Transverse colon (tissue), 4 donors: ENCODE measurements at regions not wholly inside any gene's neighbourhood (a gene's known extent, or its start where the extent isn't known, plus 50 kb on each side); places are given as distances from the start of the nearest gene placed in this dataset.
A peak's percentile ranks its signal among the peaks of the same experiment; 100 is the strongest.
"Not testable (repeated sequence)": the region's sequence is repeated elsewhere in the genome, so short reads cannot be mapped to it uniquely, and the experiment has no call there.

Source experiments
- DNase-seq: peaks from one replicate; pipeline ENCODE4 v3.0.0-alpha.2; 2019
- H3K27ac ChIP-seq, 4 donors: fragments of 200-600 bp; sonication (generic); 2 replicates each; pipeline ENCODE4 v1.5.1; 2016 to 2018; ENCODE audit warnings: inconsistent platforms in 4 of 4
- H3K27me3 ChIP-seq: fragments of 200-600 bp; sonication (generic); 2 replicates; pipeline ENCODE4 v1.5.1; 2017; ENCODE audit warnings: inconsistent platforms
- H3K36me3 ChIP-seq, 4 donors: fragments of 200-600 bp; sonication (generic); 2 replicates each; pipeline ENCODE4 v1.5.1; 2017 to 2019; ENCODE audit warnings: inconsistent platforms in 4 of 4
- H3K4me1 ChIP-seq, 4 donors: fragments of 200-600 bp; sonication (generic); 2 replicates each; pipeline ENCODE4 v1.5.1; 2017 to 2020; ENCODE audit warnings: inconsistent platforms in 4 of 4
- H3K4me3 ChIP-seq, 4 donors: fragments of 200-600 bp; sonication (generic); 1 replicate in 1 of 4; 2 replicates in 3 of 4; pipeline versions ENCODE4 v1.5.1 to v1.6.1; 2017 to 2019; ENCODE audit warnings: inconsistent platforms in 4 of 4
- H3K9me3 ChIP-seq, 2 donors: fragments of 200-600 bp; sonication (generic); 2 replicates each; pipeline ENCODE4 v1.5.1; 2017 to 2019; ENCODE audit warnings: inconsistent platforms in 2 of 2
- CTCF ChIP-seq, 5 experiments: fragments of 200-600 bp in 3 of 5; fragments of 450-650 bp in 2 of 5; sonication (generic) in 3 of 5; IDR thresholded peaks; 1 replicate in 2 of 5; 2 replicates in 3 of 5; pipeline ENCODE4 v1.5.1; 2016 to 2017; ENCODE audit warnings: antibody characterized with exemption in 5 of 5, inconsistent platforms in 3 of 5, mild to moderate bottlenecking in 2 of 5, moderate library complexity in 1 of 5
- POLR2A ChIP-seq: fragments of 450-650 bp; IDR thresholded peaks from one replicate; pipeline ENCODE4 v1.6.1; 2016; ENCODE audit warnings: antibody characterized with exemption, mild to moderate bottlenecking, moderate library complexity
- WGBS, 2 donors: methylation state at CpG; one replicate each; pipeline ENCODE4 v1.1.5; 2018; ENCODE audit warnings: low coverage in 1 of 2; 5-methylcytosine and 5-hydroxymethylcytosine counted together
- in situ Hi-C, 4 donors: fragments of 200-750 bp; cut with MboI; loops; one replicate each; pipeline versions ENCODE4 v1.15.0 to v1.15.1; 2017; ENCODE audit warnings: low sequenced_read_pairs in 3 of 4, low pct_ligation_motif_present in 1 of 4, low pct_unique_long_range_greater_than_20kb in 1 of 4
- intact Hi-C: fragments of 100-400 bp; cut with DNase I; formaldehyde crosslinking; loops from one replicate; pipeline ENCODE4 v1.15.1; 2023; ENCODE audit warnings: low total_unique reads

- DNase-seq, result no peak
- in situ Hi-C loops, result no loop called here
- no peaks in the 10 kb centered on the region for H3K4me1 ChIP-seq
- H3K27ac ChIP-seq, result peak overlapping the region in 1 of 4 donors; percentile 78
- 70 to 76% methylated on average over 23 to 39 of the region's 39 CpGs for WGBS, 2 donors
- H3K9me3 ChIP-seq, result peaks cover 0 to 9% of the 10 kb centered on the region in 2 donors
- H3K4me3 ChIP-seq, result peak overlapping the region in 1 of 4 donors; percentile 66
- TF ChIP-seq POLR2A (peak; percentile 35), CTCF (IDR thresholded peaks at IDR 0.05) (no peak)
- no peaks in the 10 kb centered on the region for H3K36me3 ChIP-seq
- no peaks in the 10 kb centered on the region for H3K27me3 ChIP-seq
- intact Hi-C loops, result no loop called here
Measured at GRCh38 chr20:29497261-29497671, 1760.2 kb upstream of the DEFB115 start.

- Histone ChIP-seq H3K4me3 (peak overlapping the region in 1 of 4 donors; percentile 66), H3K27ac (peak overlapping the region in 1 of 4 donors; percentile 78)
- H3K4me1 ChIP-seq, in situ Hi-C loops, H3K9me3 ChIP-seq, DNase-seq, H3K36me3 ChIP-seq, H3K27me3 ChIP-seq, intact Hi-C loops: not testable (repeated sequence)
- 65 to 72% methylated on average over 18 of the region's 18 CpGs for WGBS, 2 donors
Measured at GRCh38 chr20:29497684-29498083, 1759.8 kb upstream of the DEFB115 start.

- H3K9me3 ChIP-seq, DNase-seq, in situ Hi-C loops, intact Hi-C loops, H3K4me3 ChIP-seq, H3K36me3 ChIP-seq, H3K4me1 ChIP-seq, H3K27ac ChIP-seq, H3K27me3 ChIP-seq: not testable (repeated sequence)
- WGBS, 2 donors, result 54 to 60% methylated on average over 3 of the region's 3 CpGs
Measured at GRCh38 chr20:29500738-29501137, 1756.7 kb upstream of the DEFB115 start.

GRCh38 chr20:29514634-29515033 is 1742.8 kb upstream of the DEFB115 start:
- WGBS, 2 donors, result 77 to 78% methylated on average over 10 to 13 of the region's 13 CpGs
- H3K36me3 ChIP-seq, intact Hi-C loops, in situ Hi-C loops, H3K27me3 ChIP-seq, H3K4me1 ChIP-seq, H3K27ac ChIP-seq, H3K4me3 ChIP-seq, DNase-seq: not testable (repeated sequence)
- peaks cover 8 to 24% of the 10 kb centered on the region in 2 donors for H3K9me3 ChIP-seq

GRCh38 chr20:29516847-29517246 is 1740.6 kb upstream of the DEFB115 start:
- intact Hi-C loops, H3K4me3 ChIP-seq, H3K27ac ChIP-seq, H3K36me3 ChIP-seq, H3K27me3 ChIP-seq, H3K4me1 ChIP-seq, in situ Hi-C loops, DNase-seq: not testable (repeated sequence)
- H3K9me3 ChIP-seq, result peaks cover 8 to 12% of the 10 kb centered on the region in 2 donors
- WGBS, 2 donors, result 67 to 72% methylated on average over 5 of the region's 5 CpGs

GRCh38 chr20:29519610-29520241 is 1737.7 kb upstream of the DEFB115 start:
- H3K27ac ChIP-seq, intact Hi-C loops, DNase-seq, H3K4me1 ChIP-seq, in situ Hi-C loops, H3K27me3 ChIP-seq, H3K36me3 ChIP-seq, H3K4me3 ChIP-seq, H3K9me3 ChIP-seq: not testable (repeated sequence)
- 48 to 55% methylated on average over 5 of the region's 5 CpGs for WGBS, 2 donors
- peak in 2 of 5 experiments; percentile 26 to 57 for TF ChIP-seq CTCF (IDR thresholded peaks at IDR 0.05)
